ENCODE measurements at regions not wholly inside any gene's neighbourhood (a gene's known extent, or its start where the extent isn't known, plus 50 kb on each side); places are given as distances from the start of the nearest gene placed in this dataset.
"Not testable (repeated sequence)": the region's sequence is repeated elsewhere in the genome, so short reads cannot be mapped to it uniquely, and the experiment has no call there.

DNA sequence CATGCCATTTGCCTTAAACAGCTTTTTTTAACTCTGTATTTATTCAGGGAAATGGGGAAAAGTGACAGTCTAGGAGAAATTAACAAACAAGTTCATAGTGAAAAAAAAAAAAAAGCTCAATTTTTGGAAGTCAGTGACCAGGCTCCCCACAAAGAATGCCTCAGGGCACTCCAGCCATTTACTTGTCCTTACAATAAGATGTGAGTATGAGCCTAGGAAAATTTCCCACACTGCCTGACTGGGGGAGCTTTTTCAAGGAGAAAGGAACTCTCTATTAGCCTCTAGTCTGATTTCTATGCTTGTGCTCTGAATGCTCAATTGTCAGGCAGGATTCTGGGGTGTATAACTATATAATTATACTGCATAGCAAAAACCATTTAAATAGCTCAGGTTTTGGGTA, 74.9 kb upstream of the NRBF2 start:
- no peak for DNase-seq (ENCODE audit: low read depth)
- TF ChIP-seq, protein P1, sequence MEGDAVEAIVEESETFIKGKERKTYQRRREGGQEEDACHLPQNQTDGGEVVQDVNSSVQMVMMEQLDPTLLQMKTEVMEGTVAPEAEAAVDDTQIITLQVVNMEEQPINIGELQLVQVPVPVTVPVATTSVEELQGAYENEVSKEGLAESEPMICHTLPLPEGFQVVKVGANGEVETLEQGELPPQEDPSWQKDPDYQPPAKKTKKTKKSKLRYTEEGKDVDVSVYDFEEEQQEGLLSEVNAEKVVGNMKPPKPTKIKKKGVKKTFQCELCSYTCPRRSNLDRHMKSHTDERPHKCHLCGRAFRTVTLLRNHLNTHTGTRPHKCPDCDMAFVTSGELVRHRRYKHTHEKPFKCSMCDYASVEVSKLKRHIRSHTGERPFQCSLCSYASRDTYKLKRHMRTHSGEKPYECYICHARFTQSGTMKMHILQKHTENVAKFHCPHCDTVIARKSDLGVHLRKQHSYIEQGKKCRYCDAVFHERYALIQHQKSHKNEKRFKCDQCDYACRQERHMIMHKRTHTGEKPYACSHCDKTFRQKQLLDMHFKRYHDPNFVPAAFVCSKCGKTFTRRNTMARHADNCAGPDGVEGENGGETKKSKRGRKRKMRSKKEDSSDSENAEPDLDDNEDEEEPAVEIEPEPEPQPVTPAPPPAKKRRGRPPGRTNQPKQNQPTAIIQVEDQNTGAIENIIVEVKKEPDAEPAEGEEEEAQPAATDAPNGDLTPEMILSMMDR (IDR thresholded peaks at IDR 0.05; ENCODE audit: insufficient read depth, low read depth, low read length, missing control alignments), result no peak
- H3K4me3 ChIP-seq (ENCODE audit: low read length), result no peak overlapping the region

DNA sequence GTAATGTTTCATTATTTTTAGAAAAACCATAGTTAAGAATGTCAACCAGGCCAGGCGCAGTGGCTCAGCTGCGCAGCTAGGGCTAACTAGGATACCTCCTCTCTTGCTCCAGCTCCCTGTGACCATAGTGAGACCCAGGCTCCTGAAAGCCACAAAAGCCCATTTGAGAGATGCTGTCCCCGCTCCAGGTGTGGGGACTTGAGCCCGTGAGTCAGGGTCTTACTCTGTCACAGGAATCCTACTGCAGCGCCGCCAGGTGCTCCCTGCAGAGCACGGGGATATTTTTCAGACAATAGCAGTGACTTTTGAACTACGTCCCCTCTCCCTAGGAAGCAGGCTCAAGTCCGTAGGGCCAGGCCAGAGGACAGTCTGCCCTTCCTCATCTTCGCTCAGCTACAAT, 75.6 kb upstream of the NRBF2 start:
- TF ChIP-seq, protein P1 (IDR thresholded peaks at IDR 0.05; ENCODE audit: insufficient read depth, low read depth, low read length, missing control alignments), result no peak
- no peak for DNase-seq (ENCODE audit: low read depth)
- H3K4me3 ChIP-seq (ENCODE audit: low read length), result no peak overlapping the region

- H3K4me3 ChIP-seq (ENCODE audit: low read length), result no peak overlapping the region
- TF ChIP-seq, protein P1 (IDR thresholded peaks at IDR 0.05; ENCODE audit: insufficient read depth, low read depth, low read length, missing control alignments), result no peak
- peak; percentile 51 for DNase-seq (ENCODE audit: low read depth)
Observed at GRCh38 chr10:63055705-63056104, 77.4 kb upstream of the NRBF2 start.

GRCh38 chr10:63054889-63055611, 78.1 kb upstream of the NRBF2 start:
- DNase-seq (ENCODE audit: low read depth), result peak; percentile 60
- H3K4me3 ChIP-seq (ENCODE audit: low read length), result no peak overlapping the region
- TF ChIP-seq, protein P1 (IDR thresholded peaks at IDR 0.05; ENCODE audit: insufficient read depth, low read depth, low read length, missing control alignments), result no peak

DNA sequence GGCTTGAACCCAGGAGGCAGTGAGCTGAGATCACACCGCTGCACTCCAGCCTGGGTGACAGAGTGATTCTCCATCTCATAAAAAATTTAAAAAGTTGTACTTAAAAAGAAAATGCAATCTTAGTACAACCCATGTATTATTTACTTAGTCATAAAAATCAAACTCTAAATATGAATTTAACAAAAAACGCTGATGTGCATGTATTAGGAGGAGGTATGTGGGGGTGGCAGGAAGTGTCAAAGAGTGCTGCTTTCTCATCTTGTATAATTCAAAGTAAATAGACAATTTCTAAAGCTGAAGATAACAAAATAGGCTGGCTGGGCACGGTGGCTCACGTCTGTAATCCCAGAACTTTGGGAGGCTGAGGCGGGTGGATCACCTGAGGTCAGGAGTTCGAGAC, 81.0 kb upstream of the NRBF2 start:
- H3K4me3 ChIP-seq (ENCODE audit: low read length), result no peak overlapping the region
- DNase-seq (ENCODE audit: low read depth), result no peak
- TF ChIP-seq, protein P1 (IDR thresholded peaks at IDR 0.05; ENCODE audit: insufficient read depth, low read depth, low read length, missing control alignments), result no peak

DNA sequence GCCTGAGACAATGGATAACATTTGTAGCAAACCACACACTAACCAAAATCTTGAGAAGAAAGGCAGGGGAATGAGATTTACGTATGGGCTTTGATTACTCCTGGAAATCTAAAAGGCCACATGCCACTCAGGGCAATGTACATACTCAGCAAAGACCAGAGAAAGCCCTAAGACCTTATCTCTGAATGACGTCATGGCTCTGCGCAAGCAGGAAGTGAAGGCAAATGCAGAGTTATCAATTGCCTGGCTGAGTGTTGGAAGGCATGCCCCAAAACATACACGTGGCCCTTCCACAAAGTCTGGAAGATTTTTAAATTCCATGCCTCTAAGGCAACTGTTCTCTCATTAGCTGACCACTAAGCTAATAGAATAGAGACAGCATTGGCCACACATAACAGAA, 90.9 kb upstream of the NRBF2 start:
- no peak for DNase-seq (ENCODE audit: low read depth)
- H3K4me3 ChIP-seq (ENCODE audit: low read length), result no peak overlapping the region
- TF ChIP-seq, protein P1 (IDR thresholded peaks at IDR 0.05; ENCODE audit: insufficient read depth, low read depth, low read length, missing control alignments), result no peak

GRCh38 chr10:63033616-63034185, 99.4 kb upstream of the NRBF2 start:
- not testable (repeated sequence) for H3K4me3 ChIP-seq (ENCODE audit: low read length)

More at GRCh38 chr10:63033616-63034185, 99.4 kb upstream of the NRBF2 start:
- DNase-seq (ENCODE audit: low read depth), result not testable (repeated sequence)

All from epithelial cell of esophagus (primary cell).